GM21619 (cell line): ENCODE measurements at regions not wholly inside any gene's neighbourhood (a gene's known extent, or its start where the extent isn't known, plus 50 kb on each side); places are given as distances from the start of the nearest gene placed in this dataset.

Source experiments
- ATAC-seq: cut with Tn5 transposase; IDR thresholded peaks from one replicate; pipeline ENCODE4 v1.9.1; 2021; ENCODE audit not compliant: unreplicated experiment

- ATAC-seq = no peak
Measured at GRCh38 chr5:9861666-9862256, 231.6 kb upstream of the TAS2R1 start.

- no peak for ATAC-seq
Measured at GRCh38 chr5:9859808-9860207, 229.7 kb upstream of the TAS2R1 start.

- ATAC-seq = no peak
Measured at GRCh38 chr5:9858043-9858442, 227.9 kb upstream of the TAS2R1 start.

GRCh38 chr5:9853309-9853708 lies 223.2 kb upstream of the TAS2R1 start:
- no peak for ATAC-seq

- no peak for ATAC-seq
Measured at GRCh38 chr5:9852671-9853070, 222.5 kb upstream of the TAS2R1 start.

- ATAC-seq = no peak
Measured at GRCh38 chr5:9851458-9851857, 221.3 kb upstream of the TAS2R1 start.

GRCh38 chr5:9850456-9850855 lies 220.3 kb upstream of the TAS2R1 start:
- ATAC-seq = no peak

- no peak for ATAC-seq
Measured at GRCh38 chr5:9847631-9848030, 217.5 kb upstream of the TAS2R1 start.

- ATAC-seq = no peak
Measured at GRCh38 chr5:9845185-9845584, 215.0 kb upstream of the TAS2R1 start.

- ATAC-seq = no peak
Measured at GRCh38 chr5:9841516-9842170, 211.5 kb upstream of the TAS2R1 start.

GRCh38 chr5:9838916-9839315 lies 208.8 kb upstream of the TAS2R1 start:
- no peak for ATAC-seq

GRCh38 chr5:9834871-9835770 lies 205.0 kb upstream of the TAS2R1 start:
- no peak for ATAC-seq

- ATAC-seq = no peak
Measured at GRCh38 chr5:9833871-9834270, 203.7 kb upstream of the TAS2R1 start.

- no peak for ATAC-seq
Measured at GRCh38 chr5:9832921-9833320, 202.8 kb upstream of the TAS2R1 start.

GRCh38 chr5:9831823-9832222 lies 201.7 kb upstream of the TAS2R1 start:
- no peak for ATAC-seq

- ATAC-seq = no peak
Measured at GRCh38 chr5:9830184-9830583, 200.0 kb upstream of the TAS2R1 start.

- ATAC-seq = no peak
Measured at GRCh38 chr5:9829621-9830020, 199.5 kb upstream of the TAS2R1 start.

GRCh38 chr5:9820691-9821449 lies 190.7 kb upstream of the TAS2R1 start:
- ATAC-seq = no peak

GRCh38 chr5:9818340-9818845 lies 188.2 kb upstream of the TAS2R1 start:
- no peak for ATAC-seq

- no peak for ATAC-seq
Measured at GRCh38 chr5:9817819-9818218, 187.7 kb upstream of the TAS2R1 start.

GRCh38 chr5:9815051-9815450 lies 184.9 kb upstream of the TAS2R1 start:
- ATAC-seq = no peak
